ENCODE measurements at regions not wholly inside any gene's neighbourhood (a gene's known extent, or its start where the extent isn't known, plus 50 kb on each side); places are given as distances from the start of the nearest gene placed in this dataset.

DNA sequence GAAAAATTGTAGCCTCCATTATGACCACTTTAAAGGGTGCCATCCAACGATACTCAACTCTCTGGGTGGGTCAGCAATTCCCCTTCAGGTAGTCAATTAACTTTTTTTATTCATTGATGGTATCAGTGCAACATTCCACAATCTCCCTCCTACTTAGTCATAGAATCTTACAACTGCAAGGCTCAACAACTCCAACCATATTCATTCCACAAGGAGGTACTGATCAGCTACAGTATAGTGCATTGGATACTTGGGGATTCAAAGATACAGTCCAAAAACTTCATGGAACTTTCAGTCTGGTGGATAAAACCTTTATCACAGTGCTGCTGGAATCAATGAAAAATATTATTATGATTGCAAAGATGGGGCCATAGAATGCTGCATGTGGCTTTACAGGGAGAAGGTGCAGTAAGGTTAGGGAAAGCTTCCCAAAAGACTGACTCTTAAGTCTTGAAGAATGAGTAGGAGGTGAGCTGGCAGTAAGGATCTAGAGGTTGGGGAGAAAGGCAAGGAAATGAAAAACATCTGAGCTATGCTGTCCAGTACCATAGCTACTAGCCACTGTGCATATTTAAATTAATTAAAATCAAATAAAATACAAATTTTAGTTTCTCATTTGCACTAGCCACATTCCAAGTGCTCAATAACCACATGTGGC lies 314.7 kb upstream of the PRDM1 start:
- Histone ChIP-seq H3K27ac (ENCODE audit: low read depth, low read length) (no peak overlapping the region), H3K27me3 (ENCODE audit: control insufficient read depth, insufficient read depth, low read length) (no peaks in the 10 kb centered on the region), H3K4me3 (ENCODE audit: low read depth, low read length) (no peak overlapping the region), H3K36me3 (ENCODE audit: control insufficient read depth, insufficient read depth, low read length) (no peaks in the 10 kb centered on the region), H3K4me1 (ENCODE audit: control insufficient read depth, insufficient read depth, low read length) (no peaks in the 10 kb centered on the region), H3K9me3 (ENCODE audit: control insufficient read depth, insufficient read depth, low read length) (peaks cover 12% of the 10 kb centered on the region)
- DNase-seq (ENCODE audit: low read depth in 4 of 6, low spot score in 6 of 6), result no peak
- no CpG with 5 or more reads among the region's 1 CpG for WGBS (ENCODE audit: insufficient coverage)

DNA sequence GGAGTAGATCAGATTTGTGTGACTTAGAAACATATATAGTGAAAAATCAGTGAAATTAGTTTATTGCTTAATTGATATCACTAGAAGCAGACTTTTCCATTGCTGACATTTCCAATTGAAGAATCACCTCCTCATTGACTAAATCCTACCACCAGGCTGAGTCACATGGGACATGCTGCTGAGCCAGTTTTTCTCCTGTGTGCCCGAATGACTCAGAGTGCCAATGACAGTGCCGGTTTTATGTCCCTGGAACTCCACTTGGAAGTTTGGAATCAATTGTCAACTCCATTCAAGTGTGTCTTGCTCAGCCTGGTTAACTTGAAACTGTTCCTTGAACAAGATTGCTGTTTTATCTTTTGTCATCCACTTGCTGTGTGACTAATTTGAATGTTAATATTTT lies 316.1 kb upstream of the PRDM1 start:
- no peak for DNase-seq (ENCODE audit: low read depth in 4 of 6, low spot score in 6 of 6)
- no peaks in the 10 kb centered on the region for H3K27me3 ChIP-seq (ENCODE audit: control insufficient read depth, insufficient read depth, low read length)
- WGBS (ENCODE audit: insufficient coverage), result 77% methylated on average over 2 of the region's 2 CpGs
- H3K4me1 ChIP-seq (ENCODE audit: control insufficient read depth, insufficient read depth, low read length), result no peaks in the 10 kb centered on the region
- H3K9me3 ChIP-seq (ENCODE audit: control insufficient read depth, insufficient read depth, low read length), result peaks cover 2% of the 10 kb centered on the region
- H3K27ac ChIP-seq (ENCODE audit: low read depth, low read length), result no peak overlapping the region
- H3K4me3 ChIP-seq (ENCODE audit: low read depth, low read length), result no peak overlapping the region
- H3K36me3 ChIP-seq (ENCODE audit: control insufficient read depth, insufficient read depth, low read length), result no peaks in the 10 kb centered on the region

DNA sequence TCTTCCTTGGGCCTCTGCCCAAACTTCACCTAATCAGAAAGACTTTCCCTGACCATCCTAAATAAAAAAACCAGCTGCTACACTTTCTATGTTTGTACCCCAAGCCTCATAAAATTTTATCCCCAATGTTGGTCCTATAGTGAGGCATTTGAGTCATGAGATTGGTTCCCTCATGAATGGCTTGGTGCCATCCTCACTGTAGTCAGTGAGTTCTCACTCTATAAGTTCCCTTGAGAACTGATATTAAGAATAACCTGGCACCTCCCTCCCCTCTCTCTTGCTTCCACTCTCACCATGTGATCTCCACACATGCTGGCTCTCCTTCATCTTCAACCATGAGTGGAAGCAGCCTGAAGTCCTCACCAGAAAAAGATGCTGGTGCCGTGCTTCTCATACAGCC lies 316.9 kb upstream of the PRDM1 start:
- H3K27me3 ChIP-seq (ENCODE audit: control insufficient read depth, insufficient read depth, low read length), result no peaks in the 10 kb centered on the region
- H3K4me3 ChIP-seq (ENCODE audit: low read depth, low read length), result no peak overlapping the region
- 86% methylated on average over 1 of the region's 1 CpG for WGBS (ENCODE audit: insufficient coverage)
- H3K4me1 ChIP-seq (ENCODE audit: control insufficient read depth, insufficient read depth, low read length), result no peaks in the 10 kb centered on the region
- H3K27ac ChIP-seq (ENCODE audit: low read depth, low read length), result no peak overlapping the region
- H3K9me3 ChIP-seq (ENCODE audit: control insufficient read depth, insufficient read depth, low read length), result peaks cover under 1% of the 10 kb centered on the region
- no peaks in the 10 kb centered on the region for H3K36me3 ChIP-seq (ENCODE audit: control insufficient read depth, insufficient read depth, low read length)
- DNase-seq (ENCODE audit: low read depth in 4 of 6, low spot score in 6 of 6), result no peak

DNA sequence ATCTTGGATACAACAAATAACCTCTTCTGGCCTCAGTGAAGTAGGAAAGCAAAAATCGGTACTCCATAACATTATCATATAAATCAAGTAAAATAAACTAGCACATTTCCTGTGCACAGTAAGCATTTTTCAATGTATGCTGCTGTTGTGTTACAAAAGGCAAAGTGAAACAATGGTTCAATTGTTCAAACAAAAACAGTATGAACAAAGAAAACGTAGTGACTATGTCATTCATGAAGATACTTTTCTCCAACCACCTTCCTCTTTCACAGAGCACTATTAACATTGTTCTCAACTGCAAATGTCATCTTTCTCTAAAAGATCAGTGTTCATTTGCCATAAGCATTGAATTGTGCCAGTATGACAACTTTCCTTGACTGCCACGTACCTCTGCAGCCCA lies 318.6 kb upstream of the PRDM1 start:
- 90% methylated on average over 2 of the region's 3 CpGs for WGBS (ENCODE audit: insufficient coverage)
- Histone ChIP-seq H3K27ac (ENCODE audit: low read depth, low read length) (no peak overlapping the region), H3K4me3 (ENCODE audit: low read depth, low read length) (no peak overlapping the region), H3K9me3 (ENCODE audit: control insufficient read depth, insufficient read depth, low read length) (no peaks in the 10 kb centered on the region), H3K27me3 (ENCODE audit: control insufficient read depth, insufficient read depth, low read length) (no peaks in the 10 kb centered on the region), H3K36me3 (ENCODE audit: control insufficient read depth, insufficient read depth, low read length) (no peaks in the 10 kb centered on the region), H3K4me1 (ENCODE audit: control insufficient read depth, insufficient read depth, low read length) (no peaks in the 10 kb centered on the region)
- no peak for DNase-seq (ENCODE audit: low read depth in 4 of 6, low spot score in 6 of 6)

DNA sequence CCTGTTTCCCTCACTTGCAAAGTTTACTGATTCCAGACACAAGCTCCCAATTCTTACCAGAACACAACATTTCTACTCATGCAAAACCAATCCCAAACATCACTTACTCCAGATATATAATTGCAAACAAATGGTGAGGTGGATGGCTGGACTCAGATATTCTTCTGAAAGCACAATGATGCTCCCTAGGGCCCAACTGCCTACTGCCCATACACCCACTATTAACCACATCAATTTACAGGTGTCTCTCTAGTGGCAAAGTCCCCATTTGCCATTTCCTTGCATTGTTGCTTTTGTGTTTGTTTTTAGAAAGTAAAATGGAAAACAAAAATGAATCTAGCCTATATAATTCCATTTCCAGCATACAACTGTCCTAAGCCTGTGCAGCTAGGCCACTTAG lies 320.9 kb upstream of the PRDM1 start:
- Histone ChIP-seq H3K36me3 (ENCODE audit: control insufficient read depth, insufficient read depth, low read length) (no peaks in the 10 kb centered on the region), H3K27ac (ENCODE audit: low read depth, low read length) (no peak overlapping the region), H3K27me3 (ENCODE audit: control insufficient read depth, insufficient read depth, low read length) (no peaks in the 10 kb centered on the region), H3K9me3 (ENCODE audit: control insufficient read depth, insufficient read depth, low read length) (no peaks in the 10 kb centered on the region), H3K4me1 (ENCODE audit: control insufficient read depth, insufficient read depth, low read length) (no peaks in the 10 kb centered on the region), H3K4me3 (ENCODE audit: low read depth, low read length) (no peak overlapping the region)
- no peak for DNase-seq (ENCODE audit: low read depth in 4 of 6, low spot score in 6 of 6)

DNA sequence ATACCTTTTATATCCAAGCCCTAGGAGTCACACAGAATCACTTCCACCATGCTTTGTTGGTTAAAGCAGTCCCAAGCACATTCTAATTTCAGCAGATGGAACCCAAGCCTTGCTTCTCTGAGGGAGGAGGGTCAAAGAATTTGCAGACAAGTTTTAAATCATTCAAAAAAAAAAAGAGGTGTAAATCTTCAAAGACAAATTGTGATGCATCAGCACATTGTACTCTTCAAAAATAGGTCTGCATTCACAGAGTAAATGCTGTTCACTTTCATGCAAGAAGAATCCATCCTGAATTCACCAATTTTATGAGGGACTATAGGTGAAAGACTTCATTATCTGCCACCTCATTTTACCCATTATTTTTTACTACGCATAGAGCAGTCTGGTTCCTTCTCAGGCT lies 321.8 kb upstream of the PRDM1 start:
- Histone ChIP-seq H3K4me3 (ENCODE audit: low read depth, low read length) (no peak overlapping the region), H3K36me3 (ENCODE audit: control insufficient read depth, insufficient read depth, low read length) (no peaks in the 10 kb centered on the region), H3K27ac (ENCODE audit: low read depth, low read length) (no peak overlapping the region), H3K9me3 (ENCODE audit: control insufficient read depth, insufficient read depth, low read length) (no peaks in the 10 kb centered on the region), H3K4me1 (ENCODE audit: control insufficient read depth, insufficient read depth, low read length) (no peaks in the 10 kb centered on the region), H3K27me3 (ENCODE audit: control insufficient read depth, insufficient read depth, low read length) (no peaks in the 10 kb centered on the region)
- 83% methylated on average over 1 of the region's 1 CpG for WGBS (ENCODE audit: insufficient coverage)
- DNase-seq (ENCODE audit: low read depth in 4 of 6, low spot score in 6 of 6), result no peak

DNA sequence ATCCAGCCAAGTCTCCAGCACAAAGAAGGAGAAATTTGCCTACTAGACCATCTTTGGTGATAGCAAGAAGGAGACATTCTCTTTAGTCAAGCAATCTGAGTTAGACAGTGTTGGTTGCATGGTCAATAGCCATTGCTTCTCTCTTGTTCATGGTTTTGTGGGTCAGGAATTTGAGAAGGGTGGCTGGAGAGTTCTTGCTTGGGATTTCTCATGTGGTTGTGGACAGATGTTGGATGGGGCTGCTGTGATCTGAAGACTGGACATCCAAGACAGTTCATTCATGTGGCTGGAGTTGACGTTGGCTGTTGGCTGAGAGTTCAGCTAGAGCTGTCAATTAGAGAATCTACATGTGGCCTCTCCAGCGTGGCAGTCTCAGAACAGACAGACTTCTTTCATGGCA lies 322.3 kb upstream of the PRDM1 start:
- DNase-seq (ENCODE audit: low read depth in 4 of 6, low spot score in 6 of 6), result no peak
- Histone ChIP-seq H3K4me1 (ENCODE audit: control insufficient read depth, insufficient read depth, low read length) (no peaks in the 10 kb centered on the region), H3K27me3 (ENCODE audit: control insufficient read depth, insufficient read depth, low read length) (no peaks in the 10 kb centered on the region), H3K9me3 (ENCODE audit: control insufficient read depth, insufficient read depth, low read length) (no peaks in the 10 kb centered on the region), H3K36me3 (ENCODE audit: control insufficient read depth, insufficient read depth, low read length) (no peaks in the 10 kb centered on the region), H3K27ac (ENCODE audit: low read depth, low read length) (no peak overlapping the region), H3K4me3 (ENCODE audit: low read depth, low read length) (no peak overlapping the region)
- WGBS (ENCODE audit: insufficient coverage), result 100% methylated on average over 1 of the region's 2 CpGs

DNA sequence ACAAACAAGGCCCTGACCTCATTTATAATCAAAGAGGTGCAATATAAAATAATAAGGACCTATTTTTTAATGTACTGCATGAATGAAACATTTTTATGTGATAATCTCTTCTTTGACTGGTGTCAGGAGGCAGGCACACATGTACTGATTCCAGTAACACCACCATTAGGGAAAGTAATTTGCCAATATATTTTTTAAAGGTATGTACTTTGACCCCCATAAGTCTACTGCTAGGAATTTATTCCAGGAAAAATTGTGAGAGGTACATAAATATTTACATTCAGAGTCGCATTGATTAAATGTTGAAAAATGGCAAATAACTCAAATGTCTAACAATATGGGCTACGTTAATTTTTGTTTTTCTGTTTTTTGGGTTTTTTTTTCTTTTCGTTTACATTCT lies 325.4 kb upstream of the PRDM1 start:
- Histone ChIP-seq H3K27me3 (ENCODE audit: control insufficient read depth, insufficient read depth, low read length) (no peaks in the 10 kb centered on the region), H3K36me3 (ENCODE audit: control insufficient read depth, insufficient read depth, low read length) (no peaks in the 10 kb centered on the region), H3K27ac (ENCODE audit: low read depth, low read length) (no peak overlapping the region), H3K9me3 (ENCODE audit: control insufficient read depth, insufficient read depth, low read length) (no peaks in the 10 kb centered on the region), H3K4me1 (ENCODE audit: control insufficient read depth, insufficient read depth, low read length) (no peaks in the 10 kb centered on the region), H3K4me3 (ENCODE audit: low read depth, low read length) (no peak overlapping the region)
- WGBS (ENCODE audit: insufficient coverage), result no CpG with 5 or more reads among the region's 3 CpGs
- no peak for DNase-seq (ENCODE audit: low read depth in 4 of 6, low spot score in 6 of 6)

DNA sequence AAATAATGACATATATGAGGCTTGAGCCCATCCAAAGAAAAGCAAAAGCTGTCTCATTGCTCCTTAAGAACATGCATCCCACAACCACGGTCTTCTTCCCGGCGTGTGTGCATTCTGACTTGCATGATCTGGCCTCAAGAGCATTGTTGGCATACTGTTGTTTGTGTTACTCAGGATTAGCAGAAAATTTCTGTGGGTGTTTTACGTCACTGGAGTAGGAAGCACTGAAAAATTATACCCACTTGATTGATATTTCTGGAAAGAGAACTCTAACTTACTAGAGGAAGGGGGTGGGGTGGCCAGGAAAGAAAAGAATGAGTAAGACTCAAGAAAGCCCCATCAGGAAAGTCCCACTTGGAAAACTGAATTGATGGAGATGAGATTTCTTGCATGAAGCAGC lies 326.2 kb upstream of the PRDM1 start:
- WGBS (ENCODE audit: insufficient coverage), result no CpG with 5 or more reads among the region's 4 CpGs
- Histone ChIP-seq H3K4me3 (ENCODE audit: low read depth, low read length) (no peak overlapping the region), H3K27ac (ENCODE audit: low read depth, low read length) (no peak overlapping the region), H3K27me3 (ENCODE audit: control insufficient read depth, insufficient read depth, low read length) (no peaks in the 10 kb centered on the region), H3K36me3 (ENCODE audit: control insufficient read depth, insufficient read depth, low read length) (no peaks in the 10 kb centered on the region), H3K4me1 (ENCODE audit: control insufficient read depth, insufficient read depth, low read length) (no peaks in the 10 kb centered on the region), H3K9me3 (ENCODE audit: control insufficient read depth, insufficient read depth, low read length) (no peaks in the 10 kb centered on the region)
- no peak for DNase-seq (ENCODE audit: low read depth in 4 of 6, low spot score in 6 of 6)

DNA sequence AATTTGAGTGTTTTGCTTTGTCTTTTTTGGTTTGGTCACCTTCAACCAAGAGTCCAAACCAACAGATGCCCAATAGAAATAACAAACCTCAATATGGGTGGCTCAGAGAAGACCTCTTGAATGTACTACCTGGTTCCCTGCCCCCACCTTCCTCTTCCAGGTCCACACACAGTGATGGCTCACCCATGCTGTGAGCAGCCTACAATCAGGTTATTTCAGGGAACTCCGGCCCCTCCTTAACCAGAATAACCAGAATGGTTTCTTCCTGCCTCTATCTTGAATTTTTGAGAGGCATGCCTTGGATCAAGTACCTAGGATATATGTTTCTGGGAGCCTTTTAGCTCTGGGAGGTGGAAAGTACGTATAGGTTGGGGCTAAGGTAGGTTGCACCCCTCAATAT lies 327.1 kb upstream of the PRDM1 start:
- Histone ChIP-seq H3K27ac (ENCODE audit: low read depth, low read length) (no peak overlapping the region), H3K36me3 (ENCODE audit: control insufficient read depth, insufficient read depth, low read length) (no peaks in the 10 kb centered on the region), H3K9me3 (ENCODE audit: control insufficient read depth, insufficient read depth, low read length) (peaks cover 1% of the 10 kb centered on the region), H3K4me1 (ENCODE audit: control insufficient read depth, insufficient read depth, low read length) (no peaks in the 10 kb centered on the region), H3K4me3 (ENCODE audit: low read depth, low read length) (no peak overlapping the region), H3K27me3 (ENCODE audit: control insufficient read depth, insufficient read depth, low read length) (no peaks in the 10 kb centered on the region)
- no peak for DNase-seq (ENCODE audit: low read depth in 4 of 6, low spot score in 6 of 6)
- 100% methylated on average over 1 of the region's 2 CpGs for WGBS (ENCODE audit: insufficient coverage)

Measured in spinal cord (tissue), 9 donors.